HUES64 (cell line): ENCODE measurements at regions not wholly inside any gene's neighbourhood (a gene's known extent, or its start where the extent isn't known, plus 50 kb on each side); places are given as distances from the start of the nearest gene placed in this dataset.

Experiments
- H3K27ac ChIP-seq: 2 replicates; pipeline ENCODE4 v1.7.0; 2013; ENCODE audit warnings: low read depth, low read length, inconsistent platforms
- H3K27me3 ChIP-seq: 2 replicates; pipeline ENCODE4 v1.6.1; 2013; ENCODE audit warnings: mild to moderate bottlenecking, low read length; ENCODE audit not compliant: insufficient read depth
- H3K36me3 ChIP-seq: 2 replicates; pipeline ENCODE4 v1.6.1; 2013; ENCODE audit warnings: mild to moderate bottlenecking, low read length; ENCODE audit not compliant: insufficient read depth
- H3K4me1 ChIP-seq: 2 replicates; pipeline ENCODE4 v1.6.1; 2013; ENCODE audit warnings: mild to moderate bottlenecking, low read length, moderate library complexity; ENCODE audit not compliant: insufficient read depth
- H3K4me3 ChIP-seq: 2 replicates; pipeline ENCODE4 v1.5.1; 2013; ENCODE audit warnings: mild to moderate bottlenecking, low read length, moderate library complexity
- H3K9ac ChIP-seq: 2 replicates; pipeline ENCODE4 v1.6.1; 2013; ENCODE audit warnings: mild to moderate bottlenecking, low read depth, low read length
- H3K9me3 ChIP-seq: 2 replicates; pipeline ENCODE4 v1.6.1; 2013; ENCODE audit warnings: low read depth, low read length; ENCODE audit not compliant: insufficient read depth
- WGBS: fragments of 150-250, 120-280 bp; methylation state at CpG from one replicate; pipeline ENCODE4 v1.1.7; 2013; ENCODE audit warnings: missing lambda C conversion rate; 5-methylcytosine and 5-hydroxymethylcytosine counted together

DNA sequence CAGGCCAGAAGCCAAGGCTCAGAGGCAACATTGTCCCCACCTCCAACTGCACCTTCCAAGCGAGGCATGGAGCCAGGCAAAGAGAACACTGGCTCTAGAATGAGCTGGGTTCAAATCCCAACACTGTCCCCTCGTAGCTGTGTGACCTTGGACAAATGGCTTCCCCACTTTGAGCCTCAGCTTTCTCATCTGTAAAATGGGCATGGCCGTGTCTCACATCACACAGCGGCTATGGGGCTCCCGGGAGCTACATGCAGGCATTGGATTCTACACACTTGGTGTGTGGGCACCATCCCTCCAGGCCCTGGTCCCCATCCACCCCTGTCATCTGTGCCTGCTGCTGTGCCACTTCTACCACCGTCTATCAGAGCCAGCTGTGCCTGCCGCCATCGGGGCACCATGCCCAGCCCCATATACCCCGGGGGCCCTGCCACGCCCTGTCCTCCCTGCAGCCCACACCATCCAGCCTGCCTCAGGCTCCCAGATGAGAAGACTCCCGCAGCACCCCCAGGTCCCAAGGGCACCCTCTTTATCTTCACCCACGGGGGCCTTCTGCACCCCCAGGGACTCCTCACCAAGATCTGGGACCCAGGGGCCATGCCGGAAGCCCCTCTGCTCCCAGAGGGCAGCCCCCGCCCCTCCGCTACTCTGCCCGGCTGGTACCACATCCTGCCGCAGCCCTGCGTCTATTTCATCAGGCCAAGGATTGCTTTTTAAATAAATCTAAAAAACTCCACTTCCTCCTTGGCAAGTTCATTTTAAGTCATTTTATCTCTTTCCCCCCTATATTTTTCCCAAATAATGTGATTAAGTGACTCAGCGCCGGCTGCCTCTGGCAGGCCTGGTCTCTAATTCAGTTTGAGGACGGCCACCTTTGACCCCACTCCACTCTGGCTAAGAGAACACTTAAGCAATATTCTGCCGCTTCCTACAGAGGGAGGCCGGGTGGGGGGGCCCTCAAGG, 107.8 kb upstream of the TARDBP start:
- H3K27me3 ChIP-seq: no peaks in the 10 kb centered on the region; the same call in 1 of the 2 replicates

DNA sequence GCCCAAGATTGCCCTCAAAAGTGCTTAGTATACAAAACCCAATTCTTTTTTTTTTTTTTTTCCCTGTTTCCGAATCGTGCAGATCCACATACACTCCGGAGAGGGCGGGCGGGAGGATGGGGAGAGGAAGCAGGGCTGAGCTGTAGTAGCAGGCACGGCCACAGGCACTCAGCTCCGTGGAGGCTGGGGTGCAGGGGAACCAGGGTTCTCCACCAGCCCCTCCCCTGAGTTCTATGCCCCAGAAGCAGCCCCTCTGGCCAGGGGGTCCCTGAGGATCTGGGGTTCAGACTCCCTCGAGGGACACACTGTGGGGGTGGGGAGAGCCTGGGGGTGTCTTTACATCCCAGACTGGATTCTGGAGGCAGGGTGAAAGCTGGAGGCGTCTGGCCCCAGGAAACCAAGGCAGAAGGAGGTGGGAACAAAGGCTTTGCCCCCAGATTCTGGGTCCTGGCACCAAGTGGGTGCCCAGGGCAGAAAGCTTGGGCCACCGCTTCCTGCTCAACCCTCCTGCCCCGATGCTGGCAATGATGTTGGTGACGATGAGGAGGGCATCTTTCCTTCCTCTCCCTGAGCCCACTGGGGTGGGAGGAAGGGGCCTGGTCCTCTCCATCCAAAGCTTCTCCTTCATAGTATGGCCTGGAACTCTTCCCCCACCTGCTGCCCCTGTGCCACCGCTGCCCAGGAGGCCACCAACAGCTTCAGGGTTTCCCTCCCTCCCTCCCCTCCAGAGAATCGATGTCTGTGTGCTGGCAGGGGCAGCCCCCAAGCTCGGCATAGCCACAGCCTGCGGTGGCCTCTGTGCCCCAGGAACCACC, 106.4 kb upstream of the TARDBP start:
- Histone ChIP-seq H3K27me3 (no peaks in the 10 kb centered on the region), H3K4me1 (peaks cover 34% of the 10 kb centered on the region), H3K4me3 (no peak overlapping the region), H3K27ac (no peak overlapping the region), H3K9ac (no peak overlapping the region), H3K36me3 (no peaks in the 10 kb centered on the region), H3K9me3 (no peaks in the 10 kb centered on the region)
- WGBS: 80% methylated on average over 15 of the region's 16 CpGs

More for the DNA sequence above, 107.8 kb upstream of the TARDBP start:
- Histone ChIP-seq H3K4me3 (no peak overlapping the region), H3K4me1 (peaks cover 37% of the 10 kb centered on the region), H3K36me3 (no peaks in the 10 kb centered on the region), H3K9ac (no peak overlapping the region), H3K27ac (no peak overlapping the region), H3K9me3 (no peaks in the 10 kb centered on the region)
- 91% methylated on average over 21 of the region's 23 CpGs for WGBS

DNA sequence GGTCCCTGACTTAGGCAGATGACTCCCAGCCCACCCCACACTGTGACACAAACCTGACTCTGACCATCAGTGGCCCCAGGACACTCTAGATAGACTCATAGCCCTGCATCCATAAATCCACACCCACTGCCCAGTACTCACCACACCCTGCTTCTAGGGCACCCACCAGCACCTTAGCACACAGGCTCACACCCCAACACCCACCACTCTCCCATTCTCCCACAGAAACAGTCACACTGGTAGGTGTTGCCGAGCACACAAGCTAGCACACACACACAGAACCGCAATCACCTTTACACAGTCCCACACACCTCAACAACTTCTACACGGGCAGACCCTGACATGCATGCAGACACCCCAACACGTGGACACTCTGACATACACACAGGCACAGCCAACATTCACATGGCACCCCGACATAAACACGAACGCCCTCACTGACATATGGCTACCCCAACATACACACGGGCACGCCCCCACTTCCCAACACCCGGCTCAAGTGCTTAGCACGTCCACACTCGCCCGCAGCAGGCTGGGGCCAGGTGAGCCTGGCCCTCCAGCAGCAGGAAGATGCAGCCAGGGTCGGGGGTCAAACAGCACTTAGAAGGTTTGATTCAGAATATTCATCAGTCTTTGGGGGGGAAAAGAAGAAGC, 105.5 kb upstream of the TARDBP start:
- Histone ChIP-seq H3K36me3 (no peaks in the 10 kb centered on the region), H3K4me1 (peaks cover 25% of the 10 kb centered on the region), H3K9me3 (no peaks in the 10 kb centered on the region), H3K27me3 (no peaks in the 10 kb centered on the region), H3K4me3 (no peak overlapping the region), H3K27ac (no peak overlapping the region), H3K9ac (no peak overlapping the region)
- WGBS: 83% methylated on average over 14 of the region's 14 CpGs

DNA sequence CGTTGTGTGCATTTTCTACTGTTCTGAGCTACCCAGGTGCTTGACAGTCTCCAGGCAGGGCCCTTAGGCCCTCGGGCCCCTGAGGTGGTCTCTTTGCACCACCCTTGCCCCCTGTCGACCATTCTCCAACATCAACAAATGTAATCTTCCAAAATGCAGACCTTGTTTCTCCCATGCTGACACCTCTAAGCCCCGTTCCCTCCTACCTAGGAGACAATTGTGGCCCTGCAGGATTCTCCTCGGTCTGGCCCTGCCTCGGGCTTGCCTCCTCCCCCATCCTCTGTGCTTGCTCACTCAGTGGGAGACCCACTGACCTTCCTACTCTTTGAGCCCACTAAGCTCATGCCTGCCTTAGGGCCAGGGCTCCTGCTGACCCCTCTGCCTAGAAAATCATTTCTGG, 104.2 kb upstream of the TARDBP start:
- 29% methylated on average over 6 of the region's 6 CpGs for WGBS
- Histone ChIP-seq H3K36me3 (no peaks in the 10 kb centered on the region), H3K9ac (no peak overlapping the region), H3K4me3 (no peak overlapping the region), H3K27me3 (no peaks in the 10 kb centered on the region), H3K27ac (no peak overlapping the region; the same call in 1 of the 2 replicates), H3K9me3 (no peaks in the 10 kb centered on the region), H3K4me1 (peaks cover 20% of the 10 kb centered on the region; the same call in 1 of the 2 replicates)

DNA sequence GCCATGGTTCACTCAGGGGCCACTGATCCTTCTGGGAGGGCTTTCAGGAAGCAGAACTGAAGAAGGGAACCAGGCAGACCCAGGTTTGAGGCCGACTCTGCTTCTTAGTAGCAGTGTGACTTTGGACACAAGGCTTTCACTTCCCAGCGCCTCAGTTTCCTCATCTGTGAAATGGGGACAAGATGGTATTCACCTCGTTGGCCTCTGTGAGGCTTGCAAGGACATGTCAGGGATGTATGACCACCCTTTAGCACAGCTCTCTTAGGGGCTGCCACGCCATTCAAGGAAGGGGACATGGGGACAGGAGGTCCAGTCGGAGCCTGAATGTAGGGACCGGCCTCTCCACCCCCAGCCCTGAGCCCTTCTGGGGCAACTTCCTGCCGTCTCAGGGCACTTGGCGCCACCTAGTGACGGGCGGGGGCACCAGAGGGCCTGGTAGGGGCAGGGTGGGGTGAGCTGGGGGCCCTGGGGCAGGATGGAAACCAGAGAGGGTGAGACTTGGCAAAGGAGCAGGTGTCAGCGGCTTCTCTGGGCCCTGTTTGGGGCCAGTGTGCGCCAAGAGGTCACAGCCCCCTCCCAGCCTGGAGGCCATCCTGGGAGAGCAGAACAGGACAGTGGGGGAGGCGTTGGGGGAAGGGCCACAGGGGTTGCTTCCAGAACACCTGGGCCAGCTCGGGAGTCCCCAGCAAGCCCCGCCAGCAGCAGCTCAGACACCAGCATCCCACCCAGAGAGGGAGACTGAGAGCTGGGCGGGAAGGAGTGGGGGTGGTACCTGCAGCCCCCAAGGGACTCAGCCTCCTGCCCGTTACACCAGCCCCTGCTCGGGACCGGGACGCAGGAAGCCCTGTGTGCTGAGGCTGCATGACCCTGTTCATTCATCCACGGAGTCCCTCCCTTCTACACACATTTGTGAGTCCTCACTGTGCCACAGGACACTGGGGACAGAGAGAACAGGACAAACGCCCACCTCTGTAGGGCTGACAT, 102.5 kb upstream of the TARDBP start:
- H3K27ac ChIP-seq: no peak overlapping the region
- no peaks in the 10 kb centered on the region for H3K9me3 ChIP-seq
- H3K4me1 ChIP-seq: peaks cover 20% of the 10 kb centered on the region; the same call in 1 of the 2 replicates
- no peaks in the 10 kb centered on the region for H3K27me3 ChIP-seq
- WGBS: 60% methylated on average over 22 of the region's 22 CpGs
- H3K36me3 ChIP-seq: no peaks in the 10 kb centered on the region
- H3K4me3 ChIP-seq: no peak overlapping the region
- H3K9ac ChIP-seq: no peak overlapping the region; the same call in 1 of the 2 replicates

DNA sequence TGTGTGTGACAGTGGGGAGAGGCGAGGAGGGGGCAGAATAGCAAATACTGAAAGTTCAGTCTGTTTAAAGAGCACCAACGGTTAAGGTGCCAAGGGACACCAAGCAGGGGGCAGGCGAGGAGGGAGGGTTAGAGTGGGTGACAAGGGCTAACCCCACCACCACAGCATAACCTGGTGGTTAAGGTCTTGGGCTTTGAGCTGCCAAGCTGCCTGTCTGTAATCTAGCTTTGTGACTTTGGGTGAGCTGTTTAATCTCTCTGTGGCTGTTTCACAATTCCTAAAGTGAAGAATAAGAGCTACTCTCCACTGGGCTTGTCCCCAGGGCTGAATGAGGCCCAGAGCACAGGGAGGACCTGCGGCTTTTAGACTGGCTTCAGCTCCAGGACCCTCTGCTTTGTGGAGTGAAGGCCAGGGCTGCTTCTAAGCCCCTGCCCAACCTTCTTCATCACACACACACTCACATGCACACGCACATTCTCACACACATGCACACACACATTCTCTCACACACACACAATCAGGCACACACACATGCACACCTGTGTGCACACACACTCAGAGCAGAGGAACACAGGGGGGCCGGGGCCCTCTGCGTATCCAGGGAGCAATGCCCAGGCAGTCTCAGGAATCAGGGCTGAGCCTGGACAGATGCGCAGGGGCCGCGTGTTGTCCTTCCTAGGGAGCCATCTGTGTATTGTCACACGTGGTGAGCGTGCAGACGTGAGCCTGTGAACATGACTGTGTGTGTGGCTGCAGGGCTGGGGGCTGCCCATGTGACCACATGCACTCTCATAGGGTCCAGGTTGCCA, 101.6 kb upstream of the TARDBP start:
- Histone ChIP-seq H3K4me1 (peaks cover 16% of the 10 kb centered on the region; the same call in 1 of the 2 replicates), H3K9me3 (no peaks in the 10 kb centered on the region), H3K9ac (no peak overlapping the region), H3K36me3 (no peaks in the 10 kb centered on the region), H3K4me3 (no peak overlapping the region), H3K27ac (no peak overlapping the region), H3K27me3 (no peaks in the 10 kb centered on the region)
- 92% methylated on average over 13 of the region's 13 CpGs for WGBS

- no peaks in the 10 kb centered on the region for H3K9me3 ChIP-seq
- no peaks in the 10 kb centered on the region for H3K36me3 ChIP-seq
- peaks cover 16% of the 10 kb centered on the region; the same call in 1 of the 2 replicates for H3K4me1 ChIP-seq
- H3K9ac ChIP-seq: no peak overlapping the region
- H3K27me3 ChIP-seq: no peaks in the 10 kb centered on the region
- no peak overlapping the region for H3K27ac ChIP-seq
- WGBS: 80% methylated on average over 11 of the region's 11 CpGs
- no peak overlapping the region for H3K4me3 ChIP-seq
Observed at GRCh38 chr1:10911490-10912166, 100.8 kb upstream of the TARDBP start.

GRCh38 chr1:10912441-10912840, 100.0 kb upstream of the TARDBP start:
- Histone ChIP-seq H3K27me3 (no peaks in the 10 kb centered on the region), H3K36me3 (no peaks in the 10 kb centered on the region), H3K9ac (no peak overlapping the region), H3K27ac (no peak overlapping the region), H3K9me3 (no peaks in the 10 kb centered on the region), H3K4me1 (peaks cover 16% of the 10 kb centered on the region; the same call in 1 of the 2 replicates), H3K4me3 (no peak overlapping the region)
- WGBS: 90% methylated on average over 17 of the region's 17 CpGs

GRCh38 chr1:10914056-10914455, 98.4 kb upstream of the TARDBP start:
- Histone ChIP-seq H3K9ac (no peak overlapping the region), H3K4me1 (peaks cover 5% of the 10 kb centered on the region; the same call in 1 of the 2 replicates)
- WGBS: 97% methylated on average over 5 of the region's 5 CpGs

More at GRCh38 chr1:10914056-10914455, 98.4 kb upstream of the TARDBP start:
- Histone ChIP-seq H3K27ac (no peak overlapping the region), H3K9me3 (no peaks in the 10 kb centered on the region), H3K27me3 (no peaks in the 10 kb centered on the region), H3K4me3 (no peak overlapping the region), H3K36me3 (no peaks in the 10 kb centered on the region)
